DND-41 (cell line): ENCODE measurements at regions not wholly inside any gene's neighbourhood (a gene's known extent, or its start where the extent isn't known, plus 50 kb on each side); places are given as distances from the start of the nearest gene placed in this dataset.
A peak's percentile ranks its signal among the peaks of the same experiment; 100 is the strongest.

ENCODE experiments used
- ATAC-seq: fragments of 200-7000 bp; cut with Tn5 transposase; 3 replicates; pipeline ENCODE4 v1.9.1; 2021; ENCODE audit warnings: low read depth; ENCODE audit not compliant: insufficient read depth
- DNase-seq: peaks from one replicate; pipeline ENCODE4 v3.0.0-alpha.2; 2020
- H2AFZ ChIP-seq: 2 replicates; pipeline ENCODE4 v1.6.0; 2012; ENCODE audit warnings: low read depth, low read length
- H3K27ac ChIP-seq: 2 replicates; pipeline ENCODE4 v1.5.1; 2012; ENCODE audit warnings: low read length, inconsistent platforms
- H3K27me3 ChIP-seq: fragments of 200-600 bp; sonication (generic); 2 replicates; pipeline ENCODE4 v1.6.0; 2012; ENCODE audit warnings: low read length, mild to moderate bottlenecking, inconsistent platforms; ENCODE audit not compliant: insufficient read depth, poor library complexity
- H3K36me3 ChIP-seq: 2 replicates; pipeline ENCODE4 v1.5.1; 2012; ENCODE audit warnings: low read length, inconsistent platforms; ENCODE audit not compliant: insufficient read depth
- H3K4me1 ChIP-seq: 2 replicates; pipeline ENCODE4 v1.5.1; 2012; ENCODE audit warnings: mild to moderate bottlenecking, low read length; ENCODE audit not compliant: insufficient read depth
- H3K4me2 ChIP-seq: 2 replicates; pipeline ENCODE4 v1.6.0; 2012; ENCODE audit warnings: mild to moderate bottlenecking, moderate library complexity, low read length, inconsistent platforms; ENCODE audit not compliant: insufficient read depth
- H3K4me3 ChIP-seq, 2 experiments: fragments of 200-600 bp in 1 of 2; shearing (Covaris generic) in 1 of 2; 2 replicates each; pipeline ENCODE4 v1.5.1; 2012 to 2016; ENCODE audit warnings: inconsistent platforms in 2 of 2, low read length in 2 of 2, mild to moderate bottlenecking in 2 of 2, low read depth in 1 of 2, moderate library complexity in 1 of 2
- H3K79me2 ChIP-seq: 2 replicates; pipeline ENCODE4 v1.6.0; 2012; ENCODE audit warnings: low read length, inconsistent platforms; ENCODE audit not compliant: insufficient read depth
- H3K9ac ChIP-seq: 2 replicates; pipeline ENCODE4 v1.6.0; 2012; ENCODE audit warnings: low read depth, mild to moderate bottlenecking, inconsistent platforms, low read length, moderate library complexity
- H3K9me3 ChIP-seq: 2 replicates; pipeline ENCODE4 v1.5.1; 2012; ENCODE audit warnings: low read length, moderate library complexity, mild to moderate bottlenecking, inconsistent platforms; ENCODE audit not compliant: insufficient read depth, severe bottlenecking
- H4K20me1 ChIP-seq: 2 replicates; pipeline ENCODE4 v1.6.0; 2012; ENCODE audit warnings: low read length; ENCODE audit not compliant: insufficient read depth
- EZH2 ChIP-seq: IDR thresholded peaks from 3 replicates; pipeline ENCODE4 v1.6.1; 2012; ENCODE audit warnings: borderline replicate concordance, low read depth, mild to moderate bottlenecking, moderate library complexity, low read length, inconsistent platforms; ENCODE audit not compliant: severe bottlenecking
- TF ChIP-seq, protein P1 (sequence below): IDR thresholded peaks from 2 replicates; pipeline ENCODE4 v1.5.1; 2012; ENCODE audit warnings: borderline replicate concordance, low read length, moderate library complexity, mild to moderate bottlenecking; ENCODE audit not compliant: poor library complexity, severe bottlenecking; ENCODE audit errors: extremely low read depth

DNA sequence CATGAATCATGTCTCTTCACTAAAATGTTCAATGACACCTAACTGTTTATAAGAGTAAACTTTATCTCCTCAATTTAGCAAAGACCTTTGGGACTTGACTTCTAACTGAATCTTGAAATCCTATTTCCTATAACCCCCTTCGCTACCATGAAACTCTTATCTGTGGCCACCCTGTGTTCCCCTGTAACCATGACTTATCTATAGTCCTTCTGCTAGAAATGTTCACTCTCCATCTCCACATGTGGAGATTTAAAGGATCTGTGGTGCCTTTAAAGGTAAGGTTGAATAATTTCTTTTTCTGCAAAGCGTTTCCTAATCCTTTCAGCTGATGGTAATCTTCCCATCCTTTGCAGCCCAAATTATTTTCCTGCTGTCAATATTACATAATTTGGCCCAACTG, 436.3 kb upstream of the RUNX1 start:
- H3K4me2 ChIP-seq: no peak overlapping the region
- DNase-seq (no peak), ATAC-seq (no peak)
- no peak overlapping the region for H3K27ac ChIP-seq
- no peak overlapping the region for H3K9ac ChIP-seq
- no peaks in the 10 kb centered on the region for H3K79me2 ChIP-seq
- H3K4me1 ChIP-seq: peaks cover 23% of the 10 kb centered on the region
- no peaks in the 10 kb centered on the region for H4K20me1 ChIP-seq
- no peak overlapping the region for H3K4me3 ChIP-seq
- H3K36me3 ChIP-seq: no peaks in the 10 kb centered on the region
- no peaks in the 10 kb centered on the region for H3K27me3 ChIP-seq
- no peaks in the 10 kb centered on the region for H3K9me3 ChIP-seq
- TF ChIP-seq, protein P1, sequence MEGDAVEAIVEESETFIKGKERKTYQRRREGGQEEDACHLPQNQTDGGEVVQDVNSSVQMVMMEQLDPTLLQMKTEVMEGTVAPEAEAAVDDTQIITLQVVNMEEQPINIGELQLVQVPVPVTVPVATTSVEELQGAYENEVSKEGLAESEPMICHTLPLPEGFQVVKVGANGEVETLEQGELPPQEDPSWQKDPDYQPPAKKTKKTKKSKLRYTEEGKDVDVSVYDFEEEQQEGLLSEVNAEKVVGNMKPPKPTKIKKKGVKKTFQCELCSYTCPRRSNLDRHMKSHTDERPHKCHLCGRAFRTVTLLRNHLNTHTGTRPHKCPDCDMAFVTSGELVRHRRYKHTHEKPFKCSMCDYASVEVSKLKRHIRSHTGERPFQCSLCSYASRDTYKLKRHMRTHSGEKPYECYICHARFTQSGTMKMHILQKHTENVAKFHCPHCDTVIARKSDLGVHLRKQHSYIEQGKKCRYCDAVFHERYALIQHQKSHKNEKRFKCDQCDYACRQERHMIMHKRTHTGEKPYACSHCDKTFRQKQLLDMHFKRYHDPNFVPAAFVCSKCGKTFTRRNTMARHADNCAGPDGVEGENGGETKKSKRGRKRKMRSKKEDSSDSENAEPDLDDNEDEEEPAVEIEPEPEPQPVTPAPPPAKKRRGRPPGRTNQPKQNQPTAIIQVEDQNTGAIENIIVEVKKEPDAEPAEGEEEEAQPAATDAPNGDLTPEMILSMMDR: no peak
- no peak for TF ChIP-seq EZH2
- H2AFZ ChIP-seq: no peak overlapping the region

DNA sequence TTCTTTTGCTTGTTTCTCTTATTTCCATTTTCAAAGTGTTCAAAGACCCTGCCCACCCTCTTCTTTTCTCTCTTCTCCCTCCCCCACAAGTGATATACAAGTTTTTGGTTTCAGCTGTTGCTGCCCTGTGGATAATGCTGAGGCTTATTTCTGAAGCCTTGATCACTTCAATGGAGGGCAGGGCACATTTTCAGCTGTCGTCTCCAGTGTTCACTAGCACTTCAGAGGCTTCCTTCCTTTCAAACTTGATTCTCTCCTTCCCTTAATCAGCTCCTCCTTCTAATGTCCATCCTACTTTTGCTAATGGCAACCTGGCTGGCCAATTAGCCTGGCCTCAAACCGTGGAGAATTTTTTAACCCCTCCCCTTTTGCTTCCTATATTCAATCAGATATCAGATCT, 435.7 kb upstream of the RUNX1 start:
- no peak overlapping the region for H3K27ac ChIP-seq
- no peak overlapping the region for H3K4me2 ChIP-seq
- H4K20me1 ChIP-seq: no peaks in the 10 kb centered on the region
- H3K9me3 ChIP-seq: peaks cover 4% of the 10 kb centered on the region
- H3K9ac ChIP-seq: no peak overlapping the region
- TF ChIP-seq, protein P1: no peak
- TF ChIP-seq EZH2: no peak
- peak overlapping the region; percentile 10; the same call in 1 of the 2 replicates for H2AFZ ChIP-seq
- peaks cover 23% of the 10 kb centered on the region for H3K4me1 ChIP-seq
- no peaks in the 10 kb centered on the region for H3K36me3 ChIP-seq
- ATAC-seq (0 out of 3 replicates have a peak, but pooled peaks have one; percentile 39), DNase-seq (no peak)
- H3K4me3 ChIP-seq: no peak overlapping the region
- no peaks in the 10 kb centered on the region for H3K27me3 ChIP-seq
- no peaks in the 10 kb centered on the region for H3K79me2 ChIP-seq

DNA sequence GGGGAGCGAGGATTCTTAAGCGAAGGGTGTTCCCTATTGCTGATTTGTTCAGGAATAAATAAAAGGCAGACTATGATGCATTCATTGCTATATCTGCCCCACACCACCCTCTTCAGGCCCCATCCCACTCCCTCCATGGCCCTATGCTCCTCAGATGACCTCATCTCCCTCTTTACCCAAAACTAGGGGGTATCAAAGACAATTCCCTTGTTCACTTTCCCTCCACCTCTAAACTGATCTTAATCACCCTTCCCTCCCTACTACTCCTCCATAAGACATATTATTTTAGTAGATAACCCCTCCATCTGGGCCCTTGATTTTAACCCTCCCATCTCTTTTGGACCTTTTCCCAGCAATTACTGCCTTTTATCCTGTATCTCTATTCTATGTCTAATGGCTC, 434.9 kb upstream of the RUNX1 start:
- peaks cover 28% of the 10 kb centered on the region for H3K4me1 ChIP-seq
- H3K9ac ChIP-seq: no peak overlapping the region
- H2AFZ ChIP-seq: no peak overlapping the region
- H3K4me2 ChIP-seq: no peak overlapping the region
- H3K36me3 ChIP-seq: no peaks in the 10 kb centered on the region
- H3K9me3 ChIP-seq: peaks cover 11% of the 10 kb centered on the region
- no peaks in the 10 kb centered on the region for H3K79me2 ChIP-seq
- TF ChIP-seq, protein P1: no peak
- TF ChIP-seq EZH2: no peak
- DNase-seq (no peak), ATAC-seq (no peak)
- H3K4me3 ChIP-seq: no peak overlapping the region
- no peaks in the 10 kb centered on the region for H3K27me3 ChIP-seq
- no peak overlapping the region for H3K27ac ChIP-seq
- H4K20me1 ChIP-seq: no peaks in the 10 kb centered on the region
